ENCODE measurements at regions not wholly inside any gene's neighbourhood (a gene's known extent, or its start where the extent isn't known, plus 50 kb on each side); places are given as distances from the start of the nearest gene placed in this dataset.

DNA sequence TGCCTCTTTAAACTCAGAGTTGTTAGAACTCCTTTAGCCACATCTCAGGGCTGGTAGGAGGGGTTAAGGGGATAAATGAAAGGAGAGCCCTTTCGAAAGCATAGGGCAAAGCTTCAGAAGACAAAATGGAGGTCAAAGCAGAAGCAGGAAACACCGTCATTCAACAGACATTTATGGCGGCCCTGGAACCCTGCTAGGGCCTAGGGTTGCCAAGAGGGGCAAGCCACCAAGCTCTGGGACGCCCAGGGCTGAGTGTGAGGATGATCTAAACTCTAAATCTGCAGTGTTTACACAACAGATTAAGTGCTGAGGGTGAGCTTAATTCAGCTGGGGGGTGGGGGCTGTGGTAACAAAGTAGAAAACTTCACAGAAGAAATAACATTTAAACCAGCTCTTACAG lies 79.0 kb upstream of the NFE2L3 start:
- no peaks in the 10 kb centered on the region for H3K27me3 ChIP-seq (ENCODE audit: control insufficient read depth, insufficient read depth, low read length)
- no peaks in the 10 kb centered on the region for H3K9me3 ChIP-seq (ENCODE audit: control insufficient read depth in 2 of 3, insufficient read depth in 1 of 3, low read length in 3 of 3)
- no peak overlapping the region for H3K27ac ChIP-seq (ENCODE audit: low read depth in 2 of 2, low read length in 2 of 2)
- TF ChIP-seq, protein P1, sequence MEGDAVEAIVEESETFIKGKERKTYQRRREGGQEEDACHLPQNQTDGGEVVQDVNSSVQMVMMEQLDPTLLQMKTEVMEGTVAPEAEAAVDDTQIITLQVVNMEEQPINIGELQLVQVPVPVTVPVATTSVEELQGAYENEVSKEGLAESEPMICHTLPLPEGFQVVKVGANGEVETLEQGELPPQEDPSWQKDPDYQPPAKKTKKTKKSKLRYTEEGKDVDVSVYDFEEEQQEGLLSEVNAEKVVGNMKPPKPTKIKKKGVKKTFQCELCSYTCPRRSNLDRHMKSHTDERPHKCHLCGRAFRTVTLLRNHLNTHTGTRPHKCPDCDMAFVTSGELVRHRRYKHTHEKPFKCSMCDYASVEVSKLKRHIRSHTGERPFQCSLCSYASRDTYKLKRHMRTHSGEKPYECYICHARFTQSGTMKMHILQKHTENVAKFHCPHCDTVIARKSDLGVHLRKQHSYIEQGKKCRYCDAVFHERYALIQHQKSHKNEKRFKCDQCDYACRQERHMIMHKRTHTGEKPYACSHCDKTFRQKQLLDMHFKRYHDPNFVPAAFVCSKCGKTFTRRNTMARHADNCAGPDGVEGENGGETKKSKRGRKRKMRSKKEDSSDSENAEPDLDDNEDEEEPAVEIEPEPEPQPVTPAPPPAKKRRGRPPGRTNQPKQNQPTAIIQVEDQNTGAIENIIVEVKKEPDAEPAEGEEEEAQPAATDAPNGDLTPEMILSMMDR (IDR thresholded peaks at IDR 0.05; ENCODE audit: borderline replicate concordance, extremely low read depth, insufficient read depth), result no peak
- intact Hi-C loops (cut with DNase I), result no loop called here
- FAIRE-seq (no peak), DNase-seq (peak in 1 of 5 donors; percentile 14)
- H3K4me3 ChIP-seq (ENCODE audit: low read length in 3 of 3), result no peak overlapping the region
- H3K36me3 ChIP-seq (ENCODE audit: control insufficient read depth in 2 of 3, insufficient read depth in 3 of 3, low read length in 3 of 3), result no peaks in the 10 kb centered on the region
- no peak overlapping the region for H3K9ac ChIP-seq (ENCODE audit: low read length in 3 of 3)
- H3K4me1 ChIP-seq (ENCODE audit: control insufficient read depth in 2 of 3, insufficient read depth in 2 of 3, low read depth in 1 of 3, low read length in 3 of 3), result no peaks in the 10 kb centered on the region

DNA sequence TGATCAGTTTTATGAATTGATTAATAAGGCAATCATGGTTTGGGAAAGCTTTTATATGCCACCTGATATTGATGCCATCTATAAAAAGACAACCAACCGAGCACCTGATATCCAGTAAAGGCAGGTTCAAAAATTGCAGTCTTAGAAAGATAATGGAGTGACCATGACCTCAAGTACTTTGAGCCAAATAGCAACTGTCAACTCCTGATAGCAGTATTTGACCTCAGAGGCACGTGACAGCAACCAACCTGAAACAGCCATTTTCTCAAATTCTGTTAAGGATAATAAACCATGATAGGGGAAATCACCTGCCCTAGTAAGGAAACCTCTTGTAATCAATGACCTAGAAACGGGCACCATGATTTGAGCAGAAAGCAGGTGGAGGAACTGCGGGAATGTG lies 77.1 kb upstream of the NFE2L3 start:
- H3K9ac ChIP-seq (ENCODE audit: low read length in 3 of 3), result no peak overlapping the region
- H3K27me3 ChIP-seq (ENCODE audit: control insufficient read depth, insufficient read depth, low read length), result no peaks in the 10 kb centered on the region
- no peak overlapping the region for H3K27ac ChIP-seq (ENCODE audit: low read depth in 2 of 2, low read length in 2 of 2)
- intact Hi-C loops (cut with DNase I), result no loop called here
- no peaks in the 10 kb centered on the region for H3K9me3 ChIP-seq (ENCODE audit: control insufficient read depth in 2 of 3, insufficient read depth in 1 of 3, low read length in 3 of 3)
- H3K36me3 ChIP-seq (ENCODE audit: control insufficient read depth in 2 of 3, insufficient read depth in 3 of 3, low read length in 3 of 3), result no peaks in the 10 kb centered on the region
- TF ChIP-seq, protein P1 (IDR thresholded peaks at IDR 0.05; ENCODE audit: borderline replicate concordance, extremely low read depth, insufficient read depth), result no peak
- FAIRE-seq, result no peak
- H3K4me1 ChIP-seq (ENCODE audit: control insufficient read depth in 2 of 3, insufficient read depth in 2 of 3, low read depth in 1 of 3, low read length in 3 of 3), result no peaks in the 10 kb centered on the region
- DNase-seq, result no peak
- no peak overlapping the region for H3K4me3 ChIP-seq (ENCODE audit: low read length in 3 of 3)

DNA sequence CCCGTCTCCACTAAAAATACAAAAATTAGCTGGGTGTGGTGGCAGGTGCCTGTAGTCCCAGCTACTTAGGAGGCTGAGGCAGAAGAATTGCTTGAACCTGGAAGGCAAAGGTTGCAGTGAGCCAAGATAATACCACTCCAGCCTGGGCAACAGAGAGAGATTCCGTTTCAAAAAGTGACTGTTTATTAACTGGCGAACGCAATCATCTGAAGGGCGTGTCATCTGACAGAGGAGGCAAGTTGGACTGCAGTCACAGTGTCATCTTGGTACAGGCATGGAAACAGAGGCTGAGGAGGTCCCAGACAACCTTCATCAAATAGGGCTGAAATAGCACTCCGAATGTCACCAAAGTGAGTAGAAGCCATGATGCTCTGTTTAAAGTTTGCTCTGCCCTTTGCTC lies 75.3 kb upstream of the NFE2L3 start:
- intact Hi-C loops (cut with DNase I), result no loop called here
- FAIRE-seq, result no peak
- Histone ChIP-seq H3K9ac (ENCODE audit: low read length in 3 of 3) (no peak overlapping the region), H3K27ac (ENCODE audit: low read depth in 2 of 2, low read length in 2 of 2) (no peak overlapping the region), H3K36me3 (ENCODE audit: control insufficient read depth in 2 of 3, insufficient read depth in 3 of 3, low read length in 3 of 3) (no peaks in the 10 kb centered on the region), H3K27me3 (ENCODE audit: control insufficient read depth, insufficient read depth, low read length) (no peaks in the 10 kb centered on the region), H3K4me1 (ENCODE audit: control insufficient read depth in 2 of 3, insufficient read depth in 2 of 3, low read depth in 1 of 3, low read length in 3 of 3) (no peaks in the 10 kb centered on the region), H3K9me3 (ENCODE audit: control insufficient read depth in 2 of 3, insufficient read depth in 1 of 3, low read length in 3 of 3) (no peaks in the 10 kb centered on the region), H3K4me3 (ENCODE audit: low read length in 3 of 3) (no peak overlapping the region)
- TF ChIP-seq, protein P1 (IDR thresholded peaks at IDR 0.05; ENCODE audit: borderline replicate concordance, extremely low read depth, insufficient read depth), result no peak
- DNase-seq, result no peak

Data from kidney (tissue), 13 donors.